GM12892 (cell line): ENCODE measurements at regions not wholly inside any gene's neighbourhood (a gene's known extent, or its start where the extent isn't known, plus 50 kb on each side); places are given as distances from the start of the nearest gene placed in this dataset.

Source experiments
- POLR2A ChIP-seq: IDR thresholded peaks from 2 replicates; pipeline ENCODE4 v1.6.1; 2011; ENCODE audit warnings: low read depth, low read length, control low read depth
- POLR2AphosphoS5 ChIP-seq: IDR thresholded peaks from 2 replicates; pipeline ENCODE4 v1.6.1; 2011; ENCODE audit warnings: low read depth, low read length, control low read depth
- TAF1 ChIP-seq: IDR thresholded peaks from 2 replicates; pipeline ENCODE4 v1.6.1; 2011; ENCODE audit warnings: low read depth, mild to moderate bottlenecking, control low read depth, low read length, borderline replicate concordance

GRCh38 chr7:38127216-38128207, 50.5 kb upstream of the STARD3NL start:
- 0 out of 2 replicates have a peak, but pooled peaks have one; percentile 26 for TF ChIP-seq TAF1
- TF ChIP-seq POLR2A, result no peak
- TF ChIP-seq POLR2AphosphoS5, result no peak
